RWPE2 (cell line): ENCODE measurements at regions not wholly inside any gene's neighbourhood (a gene's known extent, or its start where the extent isn't known, plus 50 kb on each side); places are given as distances from the start of the nearest gene placed in this dataset.

Source experiments
- ATAC-seq: fragments of 200-7000 bp; cut with Tn5 transposase; 3 replicates; pipeline ENCODE4 v1.9.1; 2021; ENCODE audit warnings: low read depth
- DNase-seq: peaks from one replicate; pipeline ENCODE4 v3.0.0-alpha.2; 2020; ENCODE audit warnings: low spot score
- H3K27ac ChIP-seq: fragments of 450-650 bp; 2 replicates; pipeline ENCODE4 v1.5.1; 2017; ENCODE audit warnings: mild to moderate bottlenecking; ENCODE audit not compliant: poor library complexity, severe bottlenecking
- H3K27me3 ChIP-seq: fragments of 250-450 bp; sonication (Bioruptor Pico); 2 replicates; pipeline ENCODE4 v1.5.1; 2021; ENCODE audit warnings: mild to moderate bottlenecking, moderate library complexity; ENCODE audit not compliant: insufficient read depth, poor library complexity, severe bottlenecking
- H3K36me3 ChIP-seq: fragments of 250-450 bp; sonication (Bioruptor Pico); 2 replicates; pipeline ENCODE4 v1.5.1; 2020; ENCODE audit warnings: low read depth, mild to moderate bottlenecking, moderate library complexity
- H3K4me1 ChIP-seq: fragments of 250-450 bp; sonication (Bioruptor Pico); 2 replicates; pipeline ENCODE4 v1.5.1; 2021; ENCODE audit warnings: mild to moderate bottlenecking, moderate library complexity; ENCODE audit not compliant: insufficient read depth, poor library complexity, severe bottlenecking
- H3K4me3 ChIP-seq: fragments of 250-450 bp; sonication (Bioruptor Pico); 2 replicates; pipeline ENCODE4 v1.5.1; 2021; ENCODE audit warnings: mild to moderate bottlenecking, moderate library complexity; ENCODE audit not compliant: severe bottlenecking
- H3K9me3 ChIP-seq: fragments of 250-450 bp; sonication (Bioruptor Pico); 2 replicates; pipeline ENCODE4 v1.5.1; 2021; ENCODE audit warnings: mild to moderate bottlenecking, moderate library complexity; ENCODE audit not compliant: severe bottlenecking
- CTCF ChIP-seq: fragments of 450-650 bp; IDR thresholded peaks from one replicate; pipeline ENCODE4 v1.5.1; 2017; ENCODE audit warnings: mild to moderate bottlenecking, moderate library complexity; ENCODE audit not compliant: poor library complexity, severe bottlenecking

- no peaks in the 10 kb centered on the region for H3K27me3 ChIP-seq
- DNase-seq = no peak
- TF ChIP-seq CTCF = no peak
- no peak overlapping the region for H3K27ac ChIP-seq
- no peaks in the 10 kb centered on the region for H3K4me1 ChIP-seq
- no peak for ATAC-seq
- no peaks in the 10 kb centered on the region for H3K36me3 ChIP-seq
- no peak overlapping the region for H3K4me3 ChIP-seq
- no peaks in the 10 kb centered on the region for H3K9me3 ChIP-seq
These were observed 68.1 kb upstream of the TANC1 start for GRCh38 chr2:158900345-158900744.

- H3K36me3 ChIP-seq = no peaks in the 10 kb centered on the region
- H3K4me3 ChIP-seq = no peak overlapping the region
- H3K9me3 ChIP-seq = no peaks in the 10 kb centered on the region
- ATAC-seq (no peak), DNase-seq (no peak)
- H3K27me3 ChIP-seq = no peaks in the 10 kb centered on the region
- no peaks in the 10 kb centered on the region for H3K4me1 ChIP-seq
- TF ChIP-seq CTCF = no peak
- H3K27ac ChIP-seq = no peak overlapping the region
These were observed 66.4 kb upstream of the TANC1 start for GRCh38 chr2:158902005-158902398.

- Histone ChIP-seq H3K4me1 (no peaks in the 10 kb centered on the region), H3K4me3 (no peak overlapping the region), H3K9me3 (no peaks in the 10 kb centered on the region), H3K27me3 (no peaks in the 10 kb centered on the region), H3K36me3 (no peaks in the 10 kb centered on the region), H3K27ac (no peak overlapping the region)
- no peak for DNase-seq
- ATAC-seq = no peak
- TF ChIP-seq CTCF = no peak
These were observed 64.6 kb upstream of the TANC1 start for GRCh38 chr2:158903711-158904405.

GRCh38 chr2:158904627-158905177 lies 63.7 kb upstream of the TANC1 start:
- TF ChIP-seq CTCF = no peak
- Histone ChIP-seq H3K27me3 (no peaks in the 10 kb centered on the region), H3K4me3 (no peak overlapping the region)

GRCh38 chr2:158905341-158905740 lies 63.1 kb upstream of the TANC1 start:
- Histone ChIP-seq H3K9me3 (no peaks in the 10 kb centered on the region), H3K27ac (no peak overlapping the region), H3K36me3 (no peaks in the 10 kb centered on the region), H3K4me3 (no peak overlapping the region), H3K27me3 (no peaks in the 10 kb centered on the region), H3K4me1 (no peaks in the 10 kb centered on the region)
- TF ChIP-seq CTCF = no peak
- ATAC-seq (no peak), DNase-seq (no peak)

More at GRCh38 chr2:158904627-158905177, 63.7 kb upstream of the TANC1 start:
- Histone ChIP-seq H3K9me3 (no peaks in the 10 kb centered on the region), H3K4me1 (no peaks in the 10 kb centered on the region), H3K36me3 (no peaks in the 10 kb centered on the region), H3K27ac (no peak overlapping the region)
- no peak for DNase-seq
- no peak for ATAC-seq
